Loucy (cell line): ENCODE measurements at regions not wholly inside any gene's neighbourhood (a gene's known extent, or its start where the extent isn't known, plus 50 kb on each side); places are given as distances from the start of the nearest gene placed in this dataset.

Experiments
- H2AFZ ChIP-seq: fragments of 200-600 bp; sonication (generic); 2 replicates; pipeline ENCODE4 v1.6.0; 2016; ENCODE audit warnings: antibody characterized with exemption, mild to moderate bottlenecking, low read length, moderate library complexity
- H3F3A ChIP-seq: fragments of 200-600 bp; 2 replicates; pipeline ENCODE4 v1.6.0; 2016; ENCODE audit warnings: antibody characterized with exemption, low read depth, mild to moderate bottlenecking
- H3K27me3 ChIP-seq: fragments of 200-600 bp; sonication (generic); 2 replicates; pipeline ENCODE4 v1.6.1; 2014; ENCODE audit warnings: low read length, mild to moderate bottlenecking; ENCODE audit not compliant: insufficient read depth, poor library complexity, severe bottlenecking
- H3K36me3 ChIP-seq: fragments of 200-600 bp; sonication (generic); 2 replicates; pipeline ENCODE4 v1.6.1; 2016; ENCODE audit warnings: low read length; ENCODE audit not compliant: insufficient read depth
- H3K4me1 ChIP-seq: fragments of 200-600 bp; sonication (generic); 2 replicates; pipeline ENCODE4 v1.5.1; 2014; ENCODE audit warnings: low read length, mild to moderate bottlenecking; ENCODE audit not compliant: insufficient read depth, poor library complexity, severe bottlenecking
- H3K4me2 ChIP-seq: fragments of 200-600 bp; sonication (generic); 2 replicates; pipeline ENCODE4 v1.6.0; 2014; ENCODE audit warnings: antibody characterized with exemption, low read length, low read depth, mild to moderate bottlenecking; ENCODE audit not compliant: poor library complexity, severe bottlenecking
- H3K4me3 ChIP-seq: fragments of 200-600 bp; sonication (generic); 2 replicates; pipeline ENCODE4 v1.5.1; 2014; ENCODE audit warnings: low read length, mild to moderate bottlenecking, mixed read lengths; ENCODE audit not compliant: poor library complexity, severe bottlenecking
- H3K79me2 ChIP-seq: fragments of 200-600 bp; sonication (generic); 2 replicates; pipeline ENCODE4 v1.6.1; 2014; ENCODE audit warnings: low read length; ENCODE audit not compliant: insufficient read depth
- H3K9ac ChIP-seq: fragments of 200-600 bp; sonication (generic); 2 replicates; pipeline ENCODE4 v1.6.0; 2014; ENCODE audit warnings: mild to moderate bottlenecking, low read depth, low read length, moderate library complexity; ENCODE audit not compliant: poor library complexity, severe bottlenecking
- H3K9me2 ChIP-seq: fragments of 200-600 bp; sonication (generic); replicated peaks from 2 replicates; pipeline ENCODE4 v1.6.1; 2016; ENCODE audit warnings: low read depth, low read length, mixed read lengths
- H3K9me3 ChIP-seq: fragments of 200-600 bp; sonication (generic); 2 replicates; pipeline ENCODE4 v1.6.1; 2014; ENCODE audit warnings: mild to moderate bottlenecking, antibody characterized with exemption, low read length, low read depth; ENCODE audit not compliant: insufficient read depth
- H4K20me1 ChIP-seq: fragments of 200-600 bp; sonication (generic); 2 replicates; pipeline ENCODE4 v1.6.0; 2014; ENCODE audit warnings: antibody characterized with exemption, low read length, mild to moderate bottlenecking; ENCODE audit not compliant: insufficient read depth, poor library complexity, severe bottlenecking
- EZH2phosphoT487 ChIP-seq: fragments of 200-600 bp; IDR thresholded peaks from 2 replicates; pipeline ENCODE4 v1.6.1; 2018; ENCODE audit warnings: antibody characterized with exemption, mild to moderate bottlenecking, moderate library complexity, borderline replicate concordance
- TF ChIP-seq, protein P1 (sequence below): fragments of 200-600 bp; sonication (generic); conservative IDR thresholded peaks from 2 replicates; pipeline ENCODE4 v1.5.1; 2014; ENCODE audit warnings: mild to moderate bottlenecking, antibody characterized with exemption, low read length

DNA sequence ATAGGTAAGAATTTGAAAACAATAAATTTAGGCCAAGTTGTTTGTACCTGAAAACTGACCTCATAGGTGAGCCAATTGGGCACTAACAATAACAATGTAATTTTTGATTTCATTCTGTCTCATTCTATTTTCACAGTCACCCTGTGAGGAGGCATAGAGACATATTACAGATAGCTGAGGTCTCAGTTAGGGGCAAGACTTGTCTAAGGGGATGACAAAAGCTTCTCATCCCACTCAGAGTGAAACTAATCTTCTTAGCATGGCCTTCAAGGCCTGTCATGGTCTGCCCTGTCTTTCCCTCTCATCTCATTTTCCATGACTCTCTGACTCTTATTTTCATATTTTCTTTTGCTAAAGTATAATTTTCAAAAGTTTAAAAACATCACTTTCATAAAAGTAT is 562.0 kb upstream of the TNP1 start:
- H3K9me2 ChIP-seq = no peaks in the 10 kb centered on the region
- H3K4me3 ChIP-seq = no peak overlapping the region
- H3K9me3 ChIP-seq = no peaks in the 10 kb centered on the region
- H3K27me3 ChIP-seq = no peaks in the 10 kb centered on the region
- TF ChIP-seq EZH2phosphoT487 = no peak
- TF ChIP-seq, protein P1, sequence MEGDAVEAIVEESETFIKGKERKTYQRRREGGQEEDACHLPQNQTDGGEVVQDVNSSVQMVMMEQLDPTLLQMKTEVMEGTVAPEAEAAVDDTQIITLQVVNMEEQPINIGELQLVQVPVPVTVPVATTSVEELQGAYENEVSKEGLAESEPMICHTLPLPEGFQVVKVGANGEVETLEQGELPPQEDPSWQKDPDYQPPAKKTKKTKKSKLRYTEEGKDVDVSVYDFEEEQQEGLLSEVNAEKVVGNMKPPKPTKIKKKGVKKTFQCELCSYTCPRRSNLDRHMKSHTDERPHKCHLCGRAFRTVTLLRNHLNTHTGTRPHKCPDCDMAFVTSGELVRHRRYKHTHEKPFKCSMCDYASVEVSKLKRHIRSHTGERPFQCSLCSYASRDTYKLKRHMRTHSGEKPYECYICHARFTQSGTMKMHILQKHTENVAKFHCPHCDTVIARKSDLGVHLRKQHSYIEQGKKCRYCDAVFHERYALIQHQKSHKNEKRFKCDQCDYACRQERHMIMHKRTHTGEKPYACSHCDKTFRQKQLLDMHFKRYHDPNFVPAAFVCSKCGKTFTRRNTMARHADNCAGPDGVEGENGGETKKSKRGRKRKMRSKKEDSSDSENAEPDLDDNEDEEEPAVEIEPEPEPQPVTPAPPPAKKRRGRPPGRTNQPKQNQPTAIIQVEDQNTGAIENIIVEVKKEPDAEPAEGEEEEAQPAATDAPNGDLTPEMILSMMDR = no peak
- no peaks in the 10 kb centered on the region for H4K20me1 ChIP-seq
- no peak overlapping the region for H3K4me2 ChIP-seq
- no peaks in the 10 kb centered on the region for H3K4me1 ChIP-seq
- no peaks in the 10 kb centered on the region for H3K36me3 ChIP-seq
- no peaks in the 10 kb centered on the region for H3F3A ChIP-seq
- no peak overlapping the region for H2AFZ ChIP-seq
- H3K79me2 ChIP-seq = no peaks in the 10 kb centered on the region
- no peak overlapping the region for H3K9ac ChIP-seq

DNA sequence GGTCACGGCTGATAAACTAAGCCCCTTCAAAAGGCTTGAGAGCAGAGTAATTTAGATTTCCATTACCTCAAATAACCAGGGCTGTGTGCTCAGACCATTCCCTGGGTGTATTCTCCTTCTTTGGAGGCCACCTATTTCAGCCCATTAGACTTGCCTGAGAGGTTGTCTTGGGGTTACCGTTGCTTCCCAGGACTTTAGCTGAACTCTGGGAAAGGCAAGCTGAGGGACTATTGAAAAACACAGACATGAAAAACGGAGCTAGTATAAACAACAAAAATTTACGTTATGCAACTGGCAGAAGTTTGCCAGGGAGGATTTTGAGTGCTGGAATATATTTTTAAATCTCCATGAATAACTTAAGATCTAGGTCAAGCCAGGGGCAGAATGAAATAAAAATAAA is 561.0 kb upstream of the TNP1 start:
- H3K9me2 ChIP-seq = no peaks in the 10 kb centered on the region
- no peak overlapping the region for H3K4me2 ChIP-seq
- no peaks in the 10 kb centered on the region for H4K20me1 ChIP-seq
- H3K9ac ChIP-seq = no peak overlapping the region
- no peaks in the 10 kb centered on the region for H3K36me3 ChIP-seq
- H3K4me3 ChIP-seq = no peak overlapping the region
- H3K9me3 ChIP-seq = no peaks in the 10 kb centered on the region
- H3K27me3 ChIP-seq = no peaks in the 10 kb centered on the region
- no peak overlapping the region for H2AFZ ChIP-seq
- H3F3A ChIP-seq = no peaks in the 10 kb centered on the region
- TF ChIP-seq, protein P1 = no peak
- no peak for TF ChIP-seq EZH2phosphoT487
- H3K79me2 ChIP-seq = no peaks in the 10 kb centered on the region
- H3K4me1 ChIP-seq = no peaks in the 10 kb centered on the region

DNA sequence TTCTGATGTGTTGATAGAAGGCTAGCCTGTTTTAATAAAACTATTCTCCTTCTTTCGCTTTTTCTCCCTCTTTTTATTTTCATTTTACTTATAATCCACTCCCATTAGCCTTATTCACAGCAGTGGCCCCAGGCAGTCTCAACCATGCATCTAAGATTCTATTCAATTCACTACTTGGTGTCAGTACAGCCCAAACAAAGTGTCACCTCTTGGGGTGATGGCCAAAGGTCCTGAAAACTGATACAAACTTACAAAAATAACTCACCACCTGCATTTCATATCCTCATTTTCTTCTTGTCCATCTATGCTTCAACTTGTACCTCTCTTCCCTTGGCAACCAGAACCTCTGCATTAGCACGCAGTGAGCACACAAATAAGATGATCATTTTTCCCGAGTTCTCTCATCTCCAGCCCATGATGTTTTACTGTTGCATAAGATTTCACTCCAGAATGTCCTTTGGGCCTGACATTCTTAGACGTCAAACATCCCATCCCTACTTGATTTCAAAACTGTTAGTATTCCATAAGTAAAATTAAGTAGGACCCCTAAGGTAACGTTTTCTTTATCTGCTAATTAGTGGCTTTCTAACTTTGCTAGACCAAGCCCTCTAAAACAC is 559.3 kb upstream of the TNP1 start:
- H3K9me3 ChIP-seq = no peaks in the 10 kb centered on the region
- no peak overlapping the region for H2AFZ ChIP-seq
- H4K20me1 ChIP-seq = no peaks in the 10 kb centered on the region
- H3K9me2 ChIP-seq = no peaks in the 10 kb centered on the region
- H3K79me2 ChIP-seq = no peaks in the 10 kb centered on the region
- no peaks in the 10 kb centered on the region for H3K36me3 ChIP-seq
- no peaks in the 10 kb centered on the region for H3K27me3 ChIP-seq
- H3K4me2 ChIP-seq = no peak overlapping the region
- no peaks in the 10 kb centered on the region for H3K4me1 ChIP-seq
- no peak overlapping the region for H3K4me3 ChIP-seq
- no peaks in the 10 kb centered on the region for H3F3A ChIP-seq
- H3K9ac ChIP-seq = no peak overlapping the region
- no peak for TF ChIP-seq EZH2phosphoT487
- TF ChIP-seq, protein P1 = no peak
